H1 (cell line): ENCODE measurements at regions not wholly inside any gene's neighbourhood (a gene's known extent, or its start where the extent isn't known, plus 50 kb on each side); places are given as distances from the start of the nearest gene placed in this dataset.

ENCODE experiments used
- CHD2 ChIP-seq: IDR thresholded peaks from 2 replicates; pipeline ENCODE4 v1.6.1; 2012; ENCODE audit warnings: low read length, improper control_type of control experiment
- EP300 ChIP-seq, 2 experiments: IDR thresholded peaks; 1 replicate in 1 of 2; 2 replicates in 1 of 2; pipeline ENCODE4 v1.6.1; 2011 to 2012; ENCODE audit warnings: low read depth in 2 of 2, low read length in 2 of 2, mild to moderate bottlenecking in 2 of 2, borderline replicate concordance in 1 of 2, inconsistent platforms in 1 of 2, moderate library complexity in 1 of 2
- EZH2 ChIP-seq: fragments of 200-600 bp; sonication (generic); IDR thresholded peaks from 2 replicates; pipeline ENCODE4 v1.7.1; 2012; ENCODE audit warnings: low read depth, mild to moderate bottlenecking, moderate library complexity, low read length, inconsistent platforms; ENCODE audit not compliant: severe bottlenecking
- POLR2A ChIP-seq, 2 experiments: IDR thresholded peaks; 1 replicate in 1 of 2; 2 replicates in 1 of 2; pipeline ENCODE4 v1.6.1; 2011; ENCODE audit warnings: low read depth in 2 of 2, low read length in 2 of 2, mild to moderate bottlenecking in 2 of 2; ENCODE audit errors: control extremely low read depth in 1 of 2
- ZNF274 ChIP-seq: IDR thresholded peaks from 2 replicates; pipeline ENCODE4 v1.7.0; 2012; ENCODE audit warnings: low read length, borderline replicate concordance; ENCODE audit errors: extremely low read depth

DNA sequence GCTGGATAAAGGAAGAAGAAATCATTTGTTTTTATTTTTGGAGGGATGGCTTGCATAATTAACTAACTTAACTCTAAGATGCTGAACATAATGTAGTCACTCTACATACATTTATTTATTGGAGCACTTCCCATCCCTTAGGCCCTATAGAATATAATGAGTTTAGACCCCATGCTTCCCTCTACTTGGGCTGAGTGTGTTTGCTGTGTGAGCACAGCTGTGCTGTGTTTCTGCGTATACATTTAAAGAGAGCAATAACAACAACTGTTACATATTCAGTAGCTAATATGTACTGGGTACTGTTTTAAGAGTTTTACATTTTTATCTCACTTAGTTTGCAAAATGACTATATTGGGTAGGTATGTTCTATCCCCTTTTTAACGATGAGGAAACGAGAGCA is 736.6 kb upstream of the NRSN1 start:
- TF ChIP-seq EZH2, result no peak
- no peak for TF ChIP-seq CHD2
- no peak for TF ChIP-seq EP300 (IDR thresholded peaks at IDR 0.05; ENCODE audit: borderline replicate concordance in 1 of 2, low read depth in 2 of 2, low read length in 2 of 2)
- no peak for TF ChIP-seq POLR2A (IDR thresholded peaks at IDR 0.05; ENCODE audit: control extremely low read depth in 1 of 2, low read depth in 2 of 2, low read length in 2 of 2)
- TF ChIP-seq ZNF274, result no peak
